DMS153 treated with DMSO at 0.1 percent for 48 hours (cell line): ENCODE measurements at regions not wholly inside any gene's neighbourhood (a gene's known extent, or its start where the extent isn't known, plus 50 kb on each side); places are given as distances from the start of the nearest gene placed in this dataset.
A peak's percentile ranks its signal among the peaks of the same experiment; 100 is the strongest.

Experiments
- DNase-seq: peaks from one replicate; lab custom pipeline; 2025; ENCODE audit not compliant: unreplicated experiment; lab: John Stamatoyannopoulos, UW

DNA sequence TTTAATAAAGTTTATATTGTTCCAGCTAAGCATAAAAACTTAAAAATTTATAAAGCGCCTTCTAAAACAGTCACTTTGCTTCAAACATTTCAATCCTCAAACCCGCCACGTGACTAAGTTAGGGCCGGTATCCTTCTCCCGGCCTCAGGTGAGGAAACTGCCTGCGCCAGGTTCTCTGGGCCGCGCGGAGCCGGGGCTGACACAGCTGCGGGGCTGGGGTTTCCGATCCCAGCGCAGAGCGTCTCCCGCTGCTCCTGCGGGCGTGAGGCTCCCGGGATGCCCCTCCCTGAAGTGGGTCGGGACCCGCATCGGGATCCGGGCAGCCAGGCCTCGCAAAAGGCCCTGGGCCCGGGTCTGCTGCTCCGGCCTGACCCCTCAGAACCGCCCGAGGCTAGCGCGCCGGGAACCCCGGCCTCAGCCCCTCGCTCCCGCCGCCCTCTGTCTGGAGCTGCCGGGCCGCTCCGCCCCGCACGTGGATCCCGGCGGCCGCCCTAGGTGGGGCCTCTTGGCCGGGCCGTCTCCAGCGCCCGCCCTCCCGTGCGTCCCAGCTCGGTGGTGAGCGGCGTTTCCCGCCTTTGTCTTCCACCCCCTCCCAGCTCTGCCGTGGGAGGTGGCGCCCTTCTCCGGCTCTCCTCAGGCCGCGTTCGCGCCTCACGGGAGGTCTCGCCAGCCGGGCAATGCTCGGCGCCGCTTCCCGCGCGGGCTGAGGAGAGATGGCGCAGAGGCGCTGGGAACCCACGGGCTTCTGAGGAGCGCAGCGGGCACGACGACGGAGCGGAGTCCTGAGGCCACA, 267.9 kb downstream of the DLL1 start:
- no peak for DNase-seq

DNA sequence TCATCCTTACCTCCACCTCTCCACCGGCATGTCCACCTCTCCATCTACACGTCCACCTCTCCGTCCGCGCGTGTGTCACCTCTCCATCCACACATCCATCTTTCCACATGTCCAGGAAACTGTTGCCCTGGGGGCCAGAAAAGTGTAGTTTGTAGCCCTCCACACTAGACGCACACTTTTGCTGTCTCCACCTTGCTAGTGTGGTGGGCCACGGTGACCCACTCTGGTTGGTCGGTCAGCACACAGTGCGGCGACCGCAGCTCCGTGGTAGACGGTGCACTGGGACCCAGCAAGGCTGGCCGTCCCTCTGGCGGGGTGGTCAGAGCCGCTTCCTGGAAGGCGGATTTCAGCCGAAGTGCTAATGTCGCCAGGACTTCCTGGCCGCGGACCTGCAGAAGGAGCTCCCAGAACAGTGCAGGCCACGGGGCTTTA, 268.6 kb downstream of the DLL1 start:
- DNase-seq: no peak

DNA sequence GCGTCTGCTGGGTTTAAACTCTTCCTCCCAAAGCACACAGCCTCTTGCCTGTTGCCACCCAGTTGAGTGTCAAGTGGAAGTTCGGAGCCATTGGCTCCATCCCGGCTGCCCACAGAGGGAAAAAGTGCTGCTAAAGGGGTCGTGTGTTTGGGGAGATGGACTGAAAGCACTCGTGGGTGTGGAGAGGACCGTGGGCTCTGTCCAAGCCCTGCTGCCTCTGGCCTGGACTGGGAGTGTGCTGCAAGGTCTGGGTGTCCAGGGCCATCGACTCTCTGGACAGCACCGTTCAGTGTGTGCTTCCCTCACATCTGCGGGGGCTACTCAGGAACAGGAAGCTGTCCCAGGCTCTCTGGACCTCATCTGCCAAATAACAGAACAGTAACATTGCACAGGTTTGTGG, 269.3 kb downstream of the DLL1 start:
- DNase-seq: no peak

DNA sequence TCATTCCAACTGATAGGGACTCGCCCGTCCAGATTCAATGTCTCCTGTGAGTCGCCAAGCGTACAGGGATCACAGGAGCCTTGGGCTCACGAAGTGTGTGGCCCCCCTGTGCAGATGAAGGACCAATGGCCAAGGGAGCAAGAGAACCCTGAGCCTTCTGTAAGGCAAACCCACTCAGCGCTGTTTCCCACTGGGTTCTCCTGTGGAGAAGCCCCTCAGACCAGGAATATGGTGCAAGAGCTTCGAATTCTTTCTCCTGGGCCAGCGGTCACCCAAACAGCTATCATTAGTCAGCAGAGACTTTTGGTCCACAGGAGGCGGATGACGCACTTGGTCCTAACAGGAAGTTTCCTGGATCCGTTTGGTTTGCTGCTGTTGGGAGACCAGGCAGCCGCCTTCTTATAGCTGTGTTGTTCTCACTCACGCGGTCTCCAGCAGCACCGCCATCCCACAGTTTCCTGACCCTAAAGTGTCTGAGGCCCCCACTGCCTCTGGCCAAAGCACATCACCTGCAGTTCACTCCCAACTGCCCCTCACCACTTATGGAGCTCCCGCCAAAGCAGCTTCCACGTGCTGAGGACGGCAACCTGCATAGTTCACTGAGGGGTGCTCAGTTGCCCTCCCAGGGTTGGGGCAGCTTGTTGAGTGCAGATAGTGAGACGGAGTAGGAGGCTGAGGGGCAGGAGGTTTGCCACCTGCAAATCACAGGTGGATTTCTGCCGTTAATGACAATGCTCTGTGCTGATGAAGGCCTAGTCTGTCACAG, 268.6 kb downstream of the ERMARD start:
- no peak for DNase-seq

DNA sequence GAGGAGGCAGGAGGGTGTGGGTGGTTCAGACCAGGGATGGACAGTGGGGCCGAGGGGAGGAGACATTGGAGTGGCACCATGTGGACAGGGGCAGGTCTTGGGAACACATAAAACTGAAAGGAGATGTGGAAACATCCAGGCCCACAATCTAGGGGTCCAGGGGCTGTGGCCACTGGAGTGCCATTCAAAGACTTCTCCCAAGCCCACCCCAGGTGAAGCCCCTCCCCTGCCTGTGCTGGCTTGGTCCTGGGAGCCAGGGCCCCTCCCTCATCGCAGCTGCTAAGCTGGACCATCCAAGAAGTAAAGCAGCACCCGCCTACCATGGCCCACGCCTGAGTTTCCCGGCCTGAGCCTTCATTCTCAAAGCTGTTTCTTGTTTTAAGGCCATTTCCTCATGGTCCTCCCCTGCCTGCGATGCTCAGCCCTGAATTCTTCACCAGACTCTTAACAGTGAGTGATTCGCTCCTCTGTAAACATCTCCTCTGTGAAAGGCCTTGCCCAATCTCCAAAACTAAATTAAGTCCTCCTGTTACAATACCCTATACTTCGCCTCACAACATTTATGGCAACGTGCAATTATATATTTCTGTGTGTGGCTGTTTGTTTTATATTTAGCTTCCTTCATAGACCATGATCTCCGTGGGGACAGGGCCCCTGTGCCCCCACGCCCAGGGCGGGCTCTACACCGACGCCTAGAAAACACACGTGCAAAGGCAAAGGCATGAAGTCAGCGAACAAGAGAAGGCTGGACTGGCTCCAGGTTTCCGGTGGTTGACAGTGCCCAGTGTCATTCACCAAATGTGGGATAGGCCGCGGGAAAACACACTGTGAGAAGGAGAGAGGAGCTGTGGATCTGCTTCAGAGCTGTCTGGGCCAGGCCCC, 267.8 kb downstream of the ERMARD start:
- no peak for DNase-seq

DNA sequence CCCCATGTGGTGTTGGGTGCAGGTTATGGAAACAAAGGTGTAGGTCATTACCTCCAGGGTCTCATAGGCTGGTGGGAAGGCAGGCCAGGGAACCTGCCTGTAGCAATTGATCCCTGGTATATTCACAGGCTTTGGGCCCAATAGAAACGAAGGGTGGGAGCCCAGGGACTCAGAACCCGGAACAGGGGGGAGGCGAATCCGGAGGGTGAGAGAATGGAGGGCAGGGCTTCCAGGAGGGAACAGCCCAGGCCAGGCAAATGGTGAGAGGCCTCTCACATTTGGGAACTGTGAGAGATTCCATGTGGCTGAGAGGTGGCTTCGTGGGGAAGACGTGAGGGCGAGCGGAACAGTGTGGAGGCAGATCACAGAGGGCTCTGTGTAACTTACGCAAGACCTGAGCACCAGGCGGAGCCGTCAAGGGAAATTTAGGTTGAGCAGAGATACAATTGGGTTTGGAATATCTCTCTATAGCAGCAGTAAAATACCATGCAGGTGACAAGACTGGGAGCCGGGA, 267.1 kb downstream of the ERMARD start:
- DNase-seq: no peak

DNA sequence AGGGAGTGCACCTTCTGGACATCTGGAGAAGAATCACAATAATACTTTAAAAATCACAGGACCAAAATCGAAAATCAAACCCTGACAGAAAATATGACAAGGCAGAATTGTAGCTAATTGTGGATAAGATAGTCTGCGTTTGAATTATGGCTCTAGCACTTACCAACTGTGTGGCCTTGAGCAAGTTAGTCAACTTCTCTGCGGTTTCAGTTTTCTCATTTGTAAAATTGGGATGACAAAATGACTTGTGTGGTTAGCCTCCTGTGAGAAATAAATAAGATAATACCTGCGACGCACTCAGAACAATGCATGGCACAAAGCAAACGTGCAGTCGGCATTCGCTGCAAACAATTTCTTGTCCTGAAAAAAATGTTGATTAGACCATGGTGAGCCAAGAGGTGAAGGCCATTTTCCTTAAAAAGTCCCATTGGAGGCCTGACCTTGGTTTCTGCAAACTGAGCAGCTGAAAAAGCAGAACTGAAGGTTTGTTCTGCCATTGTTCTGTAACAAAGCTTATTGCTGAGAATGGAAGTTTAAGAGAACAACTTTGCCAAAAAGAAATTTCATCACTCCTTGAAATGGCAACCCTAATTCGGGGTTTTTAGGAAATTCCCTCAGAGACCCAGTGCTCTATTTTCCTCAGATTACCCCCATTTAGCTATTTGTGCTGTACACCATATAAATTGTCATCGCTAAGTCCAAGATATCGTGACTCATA, 266.3 kb downstream of the ERMARD start:
- no peak for DNase-seq

DNA sequence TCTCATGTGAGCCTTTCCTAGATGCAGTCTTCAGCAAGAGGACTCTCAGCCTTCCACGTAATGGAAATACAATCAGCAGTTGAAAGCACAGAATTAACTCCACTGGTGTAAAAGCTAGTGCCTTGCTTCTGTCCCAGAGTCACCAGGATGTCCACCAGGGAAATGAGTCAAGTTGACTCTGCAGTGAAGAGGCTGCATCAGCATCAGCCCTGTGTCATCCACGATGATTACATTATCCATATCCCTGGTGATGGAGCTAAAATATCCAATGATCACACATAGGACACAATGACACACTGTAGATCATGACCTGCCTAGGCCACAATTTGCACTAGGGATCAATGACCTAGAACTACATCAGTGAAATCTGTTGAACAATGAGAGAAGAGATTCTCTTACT, 262.4 kb downstream of the ERMARD start:
- no peak for DNase-seq

DNA sequence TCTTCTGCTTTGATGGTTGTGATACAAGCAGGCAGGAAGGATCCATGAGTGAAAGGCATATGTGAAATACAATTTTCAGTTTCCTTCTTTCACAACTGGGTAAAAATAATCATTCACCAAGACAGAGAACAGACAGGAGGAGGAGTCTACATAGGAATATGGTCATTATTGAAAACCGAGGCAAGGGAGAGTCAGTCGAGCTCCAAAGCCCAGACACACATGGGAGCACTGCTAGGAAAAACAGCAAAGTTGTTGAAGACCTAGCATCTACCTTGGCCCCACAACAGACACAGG, 260.6 kb downstream of the ERMARD start:
- no peak for DNase-seq

DNA sequence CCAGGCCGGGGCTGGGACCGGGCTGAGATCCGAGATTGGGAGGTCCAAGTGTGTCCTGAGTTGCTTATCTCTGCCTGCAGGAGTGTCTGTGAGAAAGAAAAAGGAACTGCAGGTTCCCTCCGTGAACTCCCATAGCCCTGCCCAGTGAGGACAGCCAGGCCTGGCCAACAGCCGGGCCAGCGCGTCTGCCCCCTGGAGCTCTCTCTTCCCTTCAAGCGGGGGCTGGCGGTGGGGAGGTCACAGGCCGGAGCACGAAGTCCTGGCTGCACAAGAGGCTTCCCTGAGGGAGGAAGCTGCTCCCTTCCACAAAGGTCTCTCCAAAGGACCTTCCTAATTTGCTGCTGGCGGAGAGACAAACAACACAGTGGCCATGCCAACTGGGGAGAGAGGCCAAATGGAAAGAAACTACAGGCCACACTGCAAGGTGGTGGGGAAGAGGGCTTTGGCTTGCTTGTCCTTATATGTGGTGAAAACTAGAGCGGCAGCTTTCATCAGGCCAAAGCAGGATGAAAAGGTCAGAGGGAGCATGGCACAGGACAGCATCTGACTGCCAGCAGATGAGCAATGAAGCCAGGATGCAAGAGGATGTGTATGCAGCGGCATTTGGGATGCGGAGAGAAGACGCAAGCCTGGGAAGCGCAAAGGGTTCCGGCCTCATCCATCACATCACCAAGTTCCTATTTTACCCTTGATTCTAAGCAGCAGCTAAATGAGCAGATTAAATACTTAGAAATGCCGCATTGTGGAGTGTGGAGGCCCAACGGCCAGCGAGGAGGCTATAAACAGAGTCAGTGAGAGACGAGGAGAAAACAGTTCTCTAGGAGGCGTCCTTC, 260.0 kb downstream of the ERMARD start:
- no peak for DNase-seq

DNA sequence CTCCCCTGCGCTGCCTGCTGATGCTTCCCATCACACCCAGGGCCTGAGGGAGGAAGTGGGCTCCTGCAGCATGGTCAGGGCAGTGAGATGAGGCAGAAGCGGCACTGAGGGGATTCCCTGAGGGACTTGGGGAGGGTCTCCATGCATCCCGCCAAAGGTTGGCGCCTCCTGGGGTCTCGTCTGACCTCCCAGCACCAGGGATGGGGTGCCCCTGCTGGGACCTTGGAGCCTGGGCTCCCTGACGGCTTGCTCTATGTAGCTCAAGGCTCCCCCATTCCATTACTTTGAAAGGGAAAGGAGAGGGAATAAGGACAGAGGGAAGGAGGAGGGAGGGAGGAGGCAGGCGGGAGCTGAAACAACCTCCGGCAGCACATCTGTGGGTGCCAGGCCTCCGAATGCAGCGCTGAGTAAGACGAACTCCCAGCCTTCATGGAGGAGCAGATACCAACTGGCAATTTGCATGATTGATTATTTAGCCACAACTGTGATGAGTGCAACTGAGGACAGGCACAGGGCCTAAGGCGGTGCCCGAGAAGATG, 259.3 kb downstream of the ERMARD start:
- DNase-seq: no peak

DNA sequence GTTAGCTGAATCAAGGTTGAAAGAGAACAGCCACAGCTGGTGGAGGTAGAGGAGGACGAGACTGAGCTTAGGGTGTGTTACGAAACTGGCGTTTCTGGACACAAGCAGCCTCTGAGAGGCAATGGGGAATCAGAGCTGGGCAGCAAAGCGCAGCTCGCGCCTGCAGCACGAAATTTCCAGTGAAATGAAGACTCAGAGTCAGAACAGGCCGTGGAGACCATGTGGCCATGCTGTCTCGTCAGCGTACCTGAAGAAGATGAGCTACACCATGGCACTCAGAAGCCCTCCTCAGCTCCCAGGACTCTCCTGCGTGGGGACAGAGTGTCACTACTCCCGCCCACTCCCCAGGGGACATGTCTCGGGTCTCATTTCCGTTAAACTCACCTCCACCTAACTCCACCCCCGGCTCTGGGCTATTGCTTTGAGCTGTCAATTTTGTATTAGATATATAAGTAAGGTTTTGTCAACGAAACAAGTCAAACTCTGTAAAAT, 256.9 kb downstream of the ERMARD start:
- no peak for DNase-seq

DNA sequence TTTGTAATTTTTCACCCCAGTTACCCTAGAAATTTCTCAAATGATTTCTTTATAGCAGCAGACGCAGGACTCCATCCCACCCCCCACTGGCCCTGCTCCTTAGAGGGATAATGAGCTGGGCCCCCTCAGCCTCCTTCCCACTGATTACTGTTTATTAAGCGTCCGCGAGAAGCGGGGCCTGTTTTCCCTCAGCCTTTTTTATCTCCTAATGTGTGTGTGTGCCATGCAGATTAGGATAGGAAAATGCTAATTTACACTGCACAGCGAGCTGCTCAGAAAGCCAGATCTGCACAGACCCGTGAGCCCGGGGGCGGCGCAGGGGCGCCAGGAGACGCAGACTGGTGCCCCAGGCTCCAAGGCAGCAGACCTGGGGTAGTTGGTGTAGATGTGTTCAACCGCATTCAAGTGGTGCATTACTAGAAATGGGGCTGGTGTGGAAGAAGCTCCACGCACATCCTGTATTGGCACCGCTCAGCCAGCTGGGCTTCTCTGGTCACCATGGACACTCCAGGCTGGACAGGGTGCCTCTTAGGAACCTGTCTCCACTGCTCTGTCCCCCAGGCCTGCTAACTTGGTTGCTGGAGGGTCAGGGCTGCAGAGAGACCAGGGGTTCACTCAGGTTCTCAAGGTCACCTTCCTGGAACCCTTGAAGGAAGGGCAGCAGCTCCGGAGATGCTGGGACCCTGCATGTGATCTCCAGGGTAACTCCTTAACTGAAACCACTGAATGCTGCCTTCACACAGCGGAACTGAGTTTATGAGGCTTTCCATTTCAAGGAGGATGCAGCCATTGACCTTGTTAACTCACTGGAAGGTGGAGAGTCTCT, 256.3 kb downstream of the ERMARD start:
- no peak for DNase-seq

DNA sequence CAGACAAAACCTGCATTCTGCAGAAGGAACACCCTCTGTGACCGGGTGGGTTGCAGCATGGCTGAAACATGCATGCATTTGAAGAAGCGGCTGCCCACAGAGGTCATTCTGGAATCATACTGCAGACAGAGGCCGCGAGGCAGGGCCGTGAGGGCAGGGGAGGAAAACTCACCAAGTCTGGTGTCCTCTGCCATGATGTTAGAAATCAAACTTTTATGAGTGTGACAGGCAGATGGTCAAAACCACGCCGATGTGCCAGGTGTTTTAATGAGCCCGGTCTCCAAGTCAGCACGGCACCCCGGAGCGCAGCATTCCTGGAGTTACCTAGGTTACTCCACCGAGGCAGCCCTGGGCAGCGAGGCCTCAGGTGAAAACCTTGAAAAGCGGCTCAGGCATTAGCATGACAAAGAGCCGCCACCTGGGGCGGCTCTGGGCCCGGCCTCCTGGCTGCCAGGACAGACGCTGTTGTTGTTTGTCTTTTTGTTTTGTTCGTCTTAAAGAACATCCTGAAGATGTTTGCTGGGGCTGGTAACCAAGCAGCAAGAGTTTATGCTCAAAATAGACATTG, 255.6 kb downstream of the ERMARD start:
- peak; percentile 46 for DNase-seq

DNA sequence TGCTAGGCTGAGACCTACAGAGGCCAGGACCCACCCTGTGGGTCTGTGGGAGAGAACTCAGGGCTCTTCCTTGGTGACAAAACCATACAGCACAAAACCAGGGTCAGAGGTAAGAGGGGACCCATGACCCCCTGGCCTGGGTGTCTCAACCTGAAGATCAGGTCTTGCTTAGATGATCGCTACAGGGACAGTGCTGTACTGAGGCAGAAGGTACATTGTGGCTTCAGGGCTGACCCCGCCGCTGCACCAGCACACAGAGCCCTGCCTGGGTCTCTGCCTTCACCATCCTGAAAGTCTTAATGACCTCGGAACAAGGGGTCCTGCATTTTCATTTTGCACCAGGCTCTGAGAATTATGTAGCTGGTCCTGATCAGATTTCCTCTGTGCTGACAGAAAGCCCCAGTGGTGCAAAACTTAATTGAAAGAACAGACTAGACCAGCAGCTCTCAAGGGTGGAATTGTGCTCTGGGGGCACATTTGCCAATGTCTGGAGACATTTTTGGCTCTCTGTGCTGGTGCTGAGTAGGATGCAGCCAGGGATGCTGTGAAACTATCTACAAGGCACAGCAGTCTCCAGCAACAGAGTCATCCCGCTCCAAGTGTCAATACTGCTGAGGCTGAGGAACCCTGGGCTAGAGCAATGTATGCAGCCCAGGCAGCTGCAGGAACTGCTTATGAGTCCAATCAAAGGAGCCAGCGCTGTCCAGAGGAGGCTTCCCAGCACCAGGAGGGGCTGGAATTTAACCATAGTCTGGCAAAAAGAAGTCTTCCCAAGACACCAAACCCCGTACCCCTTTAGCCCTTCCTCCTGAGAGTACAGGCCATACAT, 254.9 kb downstream of the ERMARD start:
- no peak for DNase-seq

DNA sequence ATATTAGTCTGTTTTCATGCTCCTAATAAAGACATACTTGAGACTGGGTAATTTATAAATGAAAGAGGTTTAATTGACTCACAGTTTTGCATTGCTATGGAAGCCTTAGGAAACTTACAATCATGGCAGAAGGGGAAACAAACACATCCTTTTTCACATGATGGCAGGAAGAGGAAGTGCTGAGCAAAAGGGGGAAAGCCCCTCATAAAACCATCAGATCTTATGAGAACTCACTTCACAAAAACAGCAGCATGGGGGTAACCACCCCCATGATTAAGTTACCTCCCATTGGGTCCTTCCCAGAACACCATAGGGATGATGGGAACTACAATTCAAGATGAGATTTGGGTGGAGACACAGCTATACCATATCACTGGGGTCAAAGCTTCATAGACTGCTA, 254.2 kb downstream of the ERMARD start:
- DNase-seq: no peak

DNA sequence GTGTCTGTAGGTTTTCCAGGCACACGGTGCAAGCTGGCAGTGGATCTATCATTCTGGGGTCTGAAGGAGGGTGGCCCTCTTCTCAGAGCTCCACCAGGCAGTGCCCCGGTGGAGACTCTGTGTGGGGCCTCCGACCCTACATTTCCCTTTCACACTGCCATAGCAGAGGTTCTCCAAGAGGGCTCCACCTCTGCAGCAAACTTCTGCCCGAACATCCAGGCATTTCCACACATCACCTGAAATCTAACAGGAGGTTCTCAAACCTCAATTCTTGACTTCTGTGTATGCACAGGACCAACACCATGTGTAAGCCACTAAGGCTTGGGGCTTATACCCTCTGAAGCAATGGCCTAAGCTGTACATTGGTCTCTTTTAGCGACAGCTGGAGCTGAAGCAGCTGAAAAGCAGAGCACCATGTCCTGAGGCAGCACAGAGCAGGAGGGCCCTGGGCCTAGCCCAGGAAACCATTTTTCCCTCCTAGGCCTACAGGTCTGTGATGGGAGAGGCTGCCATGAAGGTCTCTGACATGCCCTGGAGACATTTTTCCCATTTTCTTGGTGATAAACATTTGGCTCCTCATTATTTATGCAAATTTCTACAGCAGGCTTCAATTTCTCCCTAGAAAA, 253.3 kb downstream of the ERMARD start:
- DNase-seq: no peak
